Activated CD8-positive, alpha-beta memory T cell treated with anti-CD3 and anti-CD28 coated beads, Interleukin-2, amount 50 U/mL, for 24 hours (primary cell): ENCODE measurements at regions not wholly inside any gene's neighbourhood (a gene's known extent, or its start where the extent isn't known, plus 50 kb on each side); places are given as distances from the start of the nearest gene placed in this dataset.
A peak's percentile ranks its signal among the peaks of the same experiment; 100 is the strongest.

Source experiments
- DNase-seq: peaks from one replicate; pipeline ENCODE4 v3.0.0-alpha.2; 2020; ENCODE audit errors: extremely low read depth

DNA sequence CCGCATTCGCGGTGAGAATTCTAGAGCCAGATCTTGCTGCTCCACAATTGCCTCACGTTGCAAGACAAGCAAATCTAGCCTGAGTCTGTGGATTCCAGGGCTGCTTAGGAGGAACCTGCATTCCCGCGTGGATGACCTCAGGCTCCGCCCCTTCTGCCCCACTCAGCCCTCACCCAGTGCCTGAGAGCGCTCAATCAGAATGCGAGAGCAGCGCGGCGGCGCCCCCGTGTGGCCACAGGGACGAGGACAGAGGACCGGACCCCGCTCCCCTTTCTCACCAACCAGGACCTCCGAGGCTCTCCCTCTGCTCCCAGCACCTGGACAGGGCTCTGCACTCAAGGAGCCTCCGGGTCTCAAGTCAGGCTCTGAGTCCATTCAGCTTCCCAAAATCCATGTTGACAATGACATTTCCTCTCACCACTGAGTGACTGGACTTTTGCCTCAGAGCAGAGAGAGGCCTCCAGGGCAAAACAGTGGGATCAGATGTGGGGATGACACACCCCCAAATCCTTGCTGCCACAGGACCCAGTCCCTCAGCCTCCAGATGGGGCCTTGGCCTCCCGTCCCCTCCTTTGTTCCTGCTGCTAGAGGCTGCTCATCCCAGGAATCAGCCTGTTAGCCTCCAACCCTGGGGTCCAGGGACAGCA, 52.0 kb downstream of the RPP21 start:
- DNase-seq: peak; percentile 58

DNA sequence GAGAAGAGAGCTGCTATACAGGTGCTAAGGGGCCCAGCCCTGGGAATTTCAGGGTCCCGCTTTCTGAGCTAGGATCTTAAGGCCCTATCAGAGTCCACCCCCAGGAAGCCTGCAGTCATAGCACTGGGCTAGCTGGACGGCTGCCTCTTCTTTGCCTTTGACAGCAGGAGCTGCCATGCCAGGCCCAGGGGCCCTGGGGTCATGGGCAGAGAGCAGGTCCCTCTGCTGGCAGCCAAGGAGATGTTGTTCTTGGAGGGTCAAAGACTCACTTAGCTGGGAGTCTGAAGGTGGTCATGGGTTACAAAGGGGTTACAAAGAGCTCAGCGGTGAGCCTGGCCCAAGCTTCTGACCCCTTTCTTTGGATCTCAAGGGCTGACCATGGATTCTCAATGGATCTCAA, 52.7 kb downstream of the RPP21 start:
- DNase-seq: no peak

DNA sequence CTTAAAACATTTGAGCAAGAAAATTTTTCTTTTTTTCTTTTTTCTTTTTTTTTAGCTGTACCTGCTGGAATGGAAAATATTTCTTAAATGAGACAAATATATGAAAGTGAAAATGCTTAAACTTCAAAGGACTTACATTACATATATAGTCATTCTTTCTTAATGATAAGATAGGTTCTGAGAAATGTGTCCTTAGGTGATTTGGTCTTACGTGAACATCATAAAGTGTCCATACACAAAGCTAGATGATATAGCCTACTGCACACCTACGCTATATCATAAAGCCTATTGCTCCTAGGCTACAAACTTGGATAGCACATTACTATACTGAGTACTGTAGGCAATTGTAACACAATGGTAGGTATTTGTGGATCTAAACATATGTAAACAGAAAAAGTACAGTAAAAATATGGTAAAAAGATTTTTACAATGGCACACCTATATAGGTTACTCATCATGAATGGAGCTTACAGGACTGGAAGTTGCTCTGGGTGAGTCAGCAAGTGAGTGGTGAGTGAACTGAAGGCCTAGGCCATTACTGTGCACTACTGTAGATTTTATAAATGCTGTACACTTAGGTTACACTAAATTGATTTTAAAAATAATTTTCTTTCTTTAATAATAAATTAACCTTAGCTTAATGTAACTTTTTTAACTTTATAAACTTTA, 54.6 kb downstream of the RPP21 start:
- no peak for DNase-seq

DNA sequence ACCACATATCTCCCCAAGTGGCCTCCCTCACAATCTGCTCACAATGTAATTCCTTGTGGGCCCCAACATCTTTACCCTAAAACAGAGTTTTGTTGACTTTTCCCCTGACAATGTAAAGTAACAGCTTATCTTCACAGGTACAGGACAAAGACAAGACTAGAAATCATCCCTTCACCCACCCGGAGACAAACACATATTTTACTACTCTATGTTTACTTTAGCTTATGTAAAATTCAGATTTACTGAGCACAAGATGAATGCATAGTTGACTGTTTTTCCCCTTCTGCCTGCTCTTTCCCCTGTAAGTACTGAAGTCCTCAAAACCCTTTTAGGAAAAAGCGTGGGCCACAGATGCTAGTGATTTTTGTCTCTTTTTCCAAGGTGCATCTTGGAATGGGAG, 61.0 kb downstream of the RPP21 start:
- no peak for DNase-seq

DNA sequence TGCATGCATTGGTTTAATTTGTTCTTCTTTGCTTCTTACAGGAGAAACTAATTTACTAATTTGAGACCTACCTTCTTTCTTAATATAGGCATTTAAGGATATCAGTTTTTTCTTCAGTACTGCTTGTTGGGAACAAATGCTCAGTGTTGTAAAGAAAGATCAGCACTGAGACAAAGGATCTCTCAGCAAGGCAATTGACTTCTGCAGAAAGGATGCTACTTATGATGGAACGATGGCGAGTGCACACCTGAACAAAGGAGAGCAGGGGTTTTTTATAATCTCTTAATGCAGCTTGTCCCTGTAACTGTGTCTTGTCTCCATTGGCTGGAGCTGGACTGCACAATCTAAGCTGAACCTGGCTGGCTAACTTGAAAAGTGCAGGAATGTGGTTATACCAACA, 64.2 kb downstream of the RPP21 start:
- no peak for DNase-seq

DNA sequence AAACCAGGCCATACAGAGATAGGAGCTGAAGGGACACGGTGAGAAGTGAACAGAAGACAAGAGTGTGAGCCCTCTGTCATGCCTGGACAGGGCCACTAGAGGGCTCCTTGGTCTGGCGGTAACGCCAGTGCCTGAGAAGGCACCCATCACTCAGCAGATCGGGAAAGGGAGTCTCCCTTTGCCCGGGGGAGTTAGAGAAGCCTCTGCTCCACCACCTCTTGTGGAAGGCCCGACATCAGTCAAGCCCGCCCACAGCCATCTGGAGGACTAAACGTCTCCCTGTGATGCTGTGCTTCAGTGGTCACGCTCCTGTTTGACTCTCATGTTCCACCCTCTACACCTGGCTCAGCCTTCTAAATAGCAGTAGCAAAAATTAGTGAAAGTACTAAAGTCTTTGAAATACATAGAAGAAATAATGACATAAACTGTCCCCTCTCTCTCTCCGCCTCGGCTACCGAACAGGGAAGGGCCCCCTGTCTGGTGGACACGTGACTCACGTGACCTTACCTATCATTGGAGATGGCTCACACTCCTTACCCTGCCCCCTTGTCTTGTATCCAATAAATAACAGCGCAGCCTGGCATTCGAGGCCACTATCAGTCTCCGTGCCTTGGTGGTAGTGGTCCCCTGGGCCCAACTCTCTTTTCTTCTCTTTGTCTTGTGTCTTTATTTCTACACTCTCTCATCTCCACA, 66.7 kb downstream of the RPP21 start:
- peak; percentile 33 for DNase-seq

DNA sequence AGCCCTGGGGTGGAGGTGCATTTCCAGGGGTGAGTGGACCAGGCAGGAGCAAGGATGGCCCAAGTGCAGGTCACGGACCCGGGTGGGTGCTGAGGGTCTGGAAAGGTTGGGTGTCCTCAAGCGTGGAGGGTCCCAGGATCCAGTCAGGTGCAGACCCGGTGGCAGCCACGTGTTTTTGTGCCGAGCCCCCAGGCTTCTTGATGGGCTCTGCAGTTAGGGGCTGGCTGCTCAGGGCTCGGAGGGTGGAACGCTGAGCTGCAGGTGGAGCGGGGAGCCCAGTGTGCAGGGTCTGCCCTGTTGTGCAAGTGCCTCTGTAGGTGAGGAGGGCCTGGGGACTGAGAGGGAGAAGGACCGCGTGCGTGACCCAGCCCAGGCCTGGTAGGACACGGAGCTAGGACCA, 70.9 kb upstream of the HLA-E start:
- DNase-seq: no peak

DNA sequence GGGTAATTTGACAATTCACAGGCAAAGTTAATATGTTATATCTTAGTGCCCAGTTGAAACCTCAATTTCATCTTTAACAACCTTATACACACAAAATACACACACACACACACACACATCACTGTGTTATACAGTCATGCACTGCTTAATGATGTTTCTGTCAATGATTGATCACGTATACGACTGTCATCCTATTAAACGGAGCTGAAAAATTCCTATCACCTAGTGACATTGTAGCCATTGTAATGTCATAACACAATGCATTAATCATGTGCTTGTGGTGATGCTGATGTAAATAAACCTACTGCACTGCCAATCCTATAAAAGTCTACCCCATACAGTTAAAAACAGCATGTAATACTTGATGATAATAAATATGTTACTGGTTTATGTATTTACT, 64.8 kb upstream of the HLA-E start:
- DNase-seq: no peak
